ENCODE measurements at regions not wholly inside any gene's neighbourhood (a gene's known extent, or its start where the extent isn't known, plus 50 kb on each side); places are given as distances from the start of the nearest gene placed in this dataset.

DNA sequence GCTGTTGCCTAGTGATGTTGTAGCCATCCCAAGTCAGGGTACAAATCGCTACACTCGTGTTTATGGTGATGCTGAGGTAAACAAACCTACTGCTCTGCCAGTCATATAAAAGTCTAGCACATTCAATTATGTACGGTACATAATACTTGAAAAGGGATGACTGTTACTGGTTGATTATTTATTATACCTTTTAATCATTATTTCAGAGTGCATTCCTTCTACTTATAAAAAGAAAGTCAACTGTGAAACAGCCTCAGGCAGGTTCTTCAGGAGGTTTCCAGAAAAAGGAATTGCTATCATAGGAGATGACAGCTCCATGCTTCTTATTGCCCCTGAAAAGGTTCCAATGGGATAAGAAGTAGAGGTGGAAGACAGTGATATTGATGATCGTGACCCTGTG lies 652.5 kb upstream of the KIRREL3 start:
- TF ChIP-seq, protein P1, sequence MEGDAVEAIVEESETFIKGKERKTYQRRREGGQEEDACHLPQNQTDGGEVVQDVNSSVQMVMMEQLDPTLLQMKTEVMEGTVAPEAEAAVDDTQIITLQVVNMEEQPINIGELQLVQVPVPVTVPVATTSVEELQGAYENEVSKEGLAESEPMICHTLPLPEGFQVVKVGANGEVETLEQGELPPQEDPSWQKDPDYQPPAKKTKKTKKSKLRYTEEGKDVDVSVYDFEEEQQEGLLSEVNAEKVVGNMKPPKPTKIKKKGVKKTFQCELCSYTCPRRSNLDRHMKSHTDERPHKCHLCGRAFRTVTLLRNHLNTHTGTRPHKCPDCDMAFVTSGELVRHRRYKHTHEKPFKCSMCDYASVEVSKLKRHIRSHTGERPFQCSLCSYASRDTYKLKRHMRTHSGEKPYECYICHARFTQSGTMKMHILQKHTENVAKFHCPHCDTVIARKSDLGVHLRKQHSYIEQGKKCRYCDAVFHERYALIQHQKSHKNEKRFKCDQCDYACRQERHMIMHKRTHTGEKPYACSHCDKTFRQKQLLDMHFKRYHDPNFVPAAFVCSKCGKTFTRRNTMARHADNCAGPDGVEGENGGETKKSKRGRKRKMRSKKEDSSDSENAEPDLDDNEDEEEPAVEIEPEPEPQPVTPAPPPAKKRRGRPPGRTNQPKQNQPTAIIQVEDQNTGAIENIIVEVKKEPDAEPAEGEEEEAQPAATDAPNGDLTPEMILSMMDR (IDR thresholded peaks at IDR 0.05): no peak
- TF ChIP-seq POLR2A (IDR thresholded peaks at IDR 0.05): no peak

Measured in body of pancreas (tissue), 4 donors.